SK-N-SH treated with all-trans-retinoic acid at 6 μM for 48 hours (cell line): ENCODE measurements at regions not wholly inside any gene's neighbourhood (a gene's known extent, or its start where the extent isn't known, plus 50 kb on each side); places are given as distances from the start of the nearest gene placed in this dataset.

Experiments used
- ARNTL ChIP-seq: fragments of 450-650 bp; formaldehyde crosslinking; IDR thresholded peaks from 2 replicates; pipeline ENCODE4 v1.5.0; 2020; ENCODE audit warnings: low read depth, mild to moderate bottlenecking, moderate library complexity, borderline replicate concordance
- CREB5 ChIP-seq: fragments of 250-450 bp; sonication (Bioruptor Pico); IDR thresholded peaks from 2 replicates; pipeline ENCODE4 v1.5.1; 2020; ENCODE audit warnings: low read depth, mild to moderate bottlenecking, moderate library complexity
- CSDC2 ChIP-seq: fragments of 250-450 bp; sonication (Bioruptor Pico); IDR thresholded peaks from 2 replicates; pipeline ENCODE4 v1.5.0; 2020; ENCODE audit warnings: mild to moderate bottlenecking, moderate library complexity
- ESRRG ChIP-seq: fragments of 250-450 bp; sonication (Bioruptor Pico); IDR thresholded peaks from 2 replicates; pipeline ENCODE4 v1.6.1; 2021; ENCODE audit warnings: mild to moderate bottlenecking
- ISL1 ChIP-seq: fragments of 250-450 bp; sonication (Bioruptor Pico); IDR thresholded peaks from 2 replicates; pipeline ENCODE4 v2.1.2; 2022; ENCODE audit warnings: mild to moderate bottlenecking, moderate library complexity
- PATZ1 ChIP-seq: fragments of 250-450 bp; sonication (Bioruptor Pico); IDR thresholded peaks from 2 replicates; pipeline ENCODE4 v1.8.0; 2020; ENCODE audit warnings: mild to moderate bottlenecking, moderate library complexity, borderline replicate concordance
- RARB ChIP-seq: fragments of 250-450 bp; sonication (Bioruptor Pico); IDR thresholded peaks from 2 replicates; pipeline ENCODE4 v1.8.0; 2021; ENCODE audit warnings: mild to moderate bottlenecking, moderate library complexity
- SNAI2 ChIP-seq: fragments of 250-450 bp; sonication (Bioruptor Pico); IDR thresholded peaks from 2 replicates; pipeline ENCODE4 v1.5.0; 2020; ENCODE audit warnings: mild to moderate bottlenecking, moderate library complexity
- ZFP3 ChIP-seq: fragments of 250-450 bp; sonication (Bioruptor Pico); IDR thresholded peaks from 2 replicates; pipeline ENCODE4 v1.5.0; 2020; ENCODE audit warnings: mild to moderate bottlenecking, moderate library complexity
- ZFP30 ChIP-seq: fragments of 450-650 bp; formaldehyde crosslinking; IDR thresholded peaks from 2 replicates; pipeline ENCODE4 v1.5.0; 2022; ENCODE audit warnings: mild to moderate bottlenecking, moderate library complexity
- ZNF565 ChIP-seq: fragments of 450-650 bp; formaldehyde crosslinking; conservative IDR thresholded peaks from 2 replicates; pipeline ENCODE4 v1.5.0; 2020; ENCODE audit warnings: low read depth, mild to moderate bottlenecking, moderate library complexity
- ZNF8 ChIP-seq: fragments of 450-650 bp; formaldehyde crosslinking; IDR thresholded peaks from 2 replicates; pipeline ENCODE4 v1.5.0; 2020; ENCODE audit warnings: mild to moderate bottlenecking, moderate library complexity

- TF ChIP-seq ZFP30 (no peak), CREB5 (CRISPR knock-in tag) (no peak), ZNF8 (CRISPR knock-in tag) (no peak), ISL1 (CRISPR knock-in tag) (no peak), PATZ1 (no peak), SNAI2 (CRISPR knock-in tag) (no peak), ZNF565 (CRISPR knock-in tag) (no peak), ARNTL (CRISPR knock-in tag) (no peak), RARB (no peak), CSDC2 (no peak), ESRRG (no peak), ZFP3 (CRISPR knock-in tag) (no peak)
These were observed 222.8 kb downstream of the PTN start for GRCh38 chr7:137120690-137121089.
